OCI-LY7 (cell line): ENCODE measurements at regions not wholly inside any gene's neighbourhood (a gene's known extent, or its start where the extent isn't known, plus 50 kb on each side); places are given as distances from the start of the nearest gene placed in this dataset.

Experiments used
- BruUV-seq: library from RNA; stranded (reverse); fragments of 400-500 nt; replicated peaks from 2 replicates; lab custom pipeline; 2021; lab: Mats Ljungman, UMichigan
- CTCF ChIA-PET: fragments of 300-600 bp; sonication (Branson Sonifier 250); formaldehyde crosslinking; loops from one replicate; lab custom pipeline; 2022; ENCODE audit warnings: antibody characterized with exemption; ENCODE audit not compliant: unreplicated experiment; lab: Charles Lee
- POLR2A ChIA-PET: fragments of 300-600 bp; sonication (Branson Sonifier 250); formaldehyde crosslinking; loops from one replicate; lab custom pipeline; 2022; ENCODE audit warnings: antibody characterized with exemption; lab: Charles Lee
- DNase-seq: peaks from one replicate; pipeline ENCODE4 v3.0.0-alpha.2; 2015; ENCODE audit warnings: low spot score
- H2AFZ ChIP-seq: fragments of 200-600 bp; sonication (generic), shearing (Covaris generic); 2 replicates; pipeline ENCODE4 v1.6.1; 2014; ENCODE audit warnings: mild to moderate bottlenecking, antibody characterized with exemption, low read length, moderate library complexity
- H3K27ac ChIP-seq: fragments of 200-600 bp; sonication (generic); 2 replicates; pipeline ENCODE4 v1.5.1; 2014; ENCODE audit warnings: mixed run types, low read depth, mild to moderate bottlenecking, moderate library complexity, low read length, inconsistent platforms; ENCODE audit not compliant: poor library complexity, severe bottlenecking
- H3K36me3 ChIP-seq: fragments of 200-600 bp; sonication (generic); 2 replicates; pipeline ENCODE4 v1.6.1; 2014; ENCODE audit warnings: mild to moderate bottlenecking, antibody characterized with exemption, low read length, moderate library complexity, mixed read lengths; ENCODE audit not compliant: insufficient read depth
- H3K4me1 ChIP-seq: fragments of 200-600 bp; sonication (generic); 2 replicates; pipeline ENCODE4 v1.5.1; 2014; ENCODE audit warnings: mild to moderate bottlenecking, low read length; ENCODE audit not compliant: insufficient read depth, poor library complexity, severe bottlenecking
- H3K4me2 ChIP-seq: fragments of 200-600 bp; sonication (generic); 2 replicates; pipeline ENCODE4 v1.6.1; 2014; ENCODE audit warnings: mild to moderate bottlenecking, low read length
- H3K4me3 ChIP-seq: fragments of 200-600 bp; sonication (generic); 2 replicates; pipeline ENCODE4 v1.5.1; 2014; ENCODE audit warnings: mild to moderate bottlenecking, low read depth, low read length; ENCODE audit not compliant: poor library complexity, severe bottlenecking
- H3K79me2 ChIP-seq: fragments of 200-600 bp; sonication (generic); 2 replicates; pipeline ENCODE4 v1.6.1; 2016; ENCODE audit warnings: low read depth, mild to moderate bottlenecking, low read length, moderate library complexity, mixed read lengths; ENCODE audit not compliant: insufficient read depth
- H3K9me2 ChIP-seq: fragments of 200-600 bp; sonication (generic); 2 replicates; pipeline ENCODE4 v1.6.1; 2016; ENCODE audit warnings: mild to moderate bottlenecking, low read length, mixed read lengths; ENCODE audit not compliant: insufficient read depth
- H3K9me3 ChIP-seq: fragments of 200-600 bp; sonication (generic); 2 replicates; pipeline ENCODE4 v1.6.1; 2014; ENCODE audit warnings: mild to moderate bottlenecking, mixed run types, low read length, mixed read lengths
- H4K20me1 ChIP-seq: fragments of 200-600 bp; sonication (generic); 2 replicates; pipeline ENCODE4 v1.6.1; 2014; ENCODE audit warnings: mild to moderate bottlenecking, antibody characterized with exemption, low read length, moderate library complexity, mixed read lengths; ENCODE audit not compliant: insufficient read depth
- EZH2phosphoT487 ChIP-seq: fragments of 200-600 bp; sonication (generic); IDR thresholded peaks from 2 replicates; pipeline ENCODE4 v1.6.1; 2018; ENCODE audit warnings: low read depth, borderline replicate concordance, mild to moderate bottlenecking, mixed run types, antibody characterized with exemption, low read length, moderate library complexity, mixed read lengths
- intact Hi-C: fragments of 100-400 bp; cut with micrococcal nuclease; formaldehyde crosslinking; loops from one replicate; pipeline ENCODE4 v1.10.0; 2022; ENCODE audit not compliant: unreplicated experiment
- TF ChIP-seq, protein P1 (sequence below): fragments of 200-600 bp; sonication (generic); conservative IDR thresholded peaks from 2 replicates; pipeline ENCODE4 v1.5.1; 2014; ENCODE audit warnings: mild to moderate bottlenecking, antibody characterized with exemption, low read length, moderate library complexity, mixed read lengths

DNA sequence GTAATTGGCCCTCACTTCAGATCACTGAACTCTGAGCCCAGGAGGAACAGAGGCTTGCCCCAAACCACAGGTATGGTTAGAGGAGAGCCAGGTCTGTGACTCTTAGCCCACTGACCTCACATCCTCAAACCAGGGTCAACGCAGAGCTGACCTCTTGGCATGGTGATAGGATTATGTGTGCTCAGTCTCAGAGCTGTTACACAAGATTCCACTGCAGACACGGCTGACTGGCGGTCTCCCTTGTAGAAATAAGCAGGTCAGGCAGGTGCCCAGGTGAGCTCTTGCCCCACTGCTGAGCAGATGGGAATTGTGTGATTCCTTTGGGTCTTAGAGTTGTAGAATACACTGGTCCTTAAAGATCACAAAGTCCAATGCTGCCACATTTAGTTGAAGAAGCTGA, 66.0 kb upstream of the PITX1 start:
- Histone ChIP-seq H3K4me1 (no peaks in the 10 kb centered on the region), H3K9me3 (no peaks in the 10 kb centered on the region), H4K20me1 (no peaks in the 10 kb centered on the region), H3K79me2 (no peaks in the 10 kb centered on the region), H3K4me3 (no peak overlapping the region), H3K27ac (no peak overlapping the region), H3K9me2 (no peaks in the 10 kb centered on the region), H2AFZ (no peak overlapping the region), H3K36me3 (no peaks in the 10 kb centered on the region), H3K4me2 (no peak overlapping the region)
- POLR2A ChIA-PET: interaction anchor here (0.6 to 0.7 kb wide), 2 partner anchors 128 to 548 kb away, joined by 3 to 5 read pairs; no protein-coding TSS in a partner anchor
- intact Hi-C loops: no loop called here
- CTCF ChIA-PET: no interaction called here
- BruUV-seq: no TSS peak
- TF ChIP-seq EZH2phosphoT487: no peak
- TF ChIP-seq, protein P1, sequence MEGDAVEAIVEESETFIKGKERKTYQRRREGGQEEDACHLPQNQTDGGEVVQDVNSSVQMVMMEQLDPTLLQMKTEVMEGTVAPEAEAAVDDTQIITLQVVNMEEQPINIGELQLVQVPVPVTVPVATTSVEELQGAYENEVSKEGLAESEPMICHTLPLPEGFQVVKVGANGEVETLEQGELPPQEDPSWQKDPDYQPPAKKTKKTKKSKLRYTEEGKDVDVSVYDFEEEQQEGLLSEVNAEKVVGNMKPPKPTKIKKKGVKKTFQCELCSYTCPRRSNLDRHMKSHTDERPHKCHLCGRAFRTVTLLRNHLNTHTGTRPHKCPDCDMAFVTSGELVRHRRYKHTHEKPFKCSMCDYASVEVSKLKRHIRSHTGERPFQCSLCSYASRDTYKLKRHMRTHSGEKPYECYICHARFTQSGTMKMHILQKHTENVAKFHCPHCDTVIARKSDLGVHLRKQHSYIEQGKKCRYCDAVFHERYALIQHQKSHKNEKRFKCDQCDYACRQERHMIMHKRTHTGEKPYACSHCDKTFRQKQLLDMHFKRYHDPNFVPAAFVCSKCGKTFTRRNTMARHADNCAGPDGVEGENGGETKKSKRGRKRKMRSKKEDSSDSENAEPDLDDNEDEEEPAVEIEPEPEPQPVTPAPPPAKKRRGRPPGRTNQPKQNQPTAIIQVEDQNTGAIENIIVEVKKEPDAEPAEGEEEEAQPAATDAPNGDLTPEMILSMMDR: no peak
- no peak for DNase-seq

DNA sequence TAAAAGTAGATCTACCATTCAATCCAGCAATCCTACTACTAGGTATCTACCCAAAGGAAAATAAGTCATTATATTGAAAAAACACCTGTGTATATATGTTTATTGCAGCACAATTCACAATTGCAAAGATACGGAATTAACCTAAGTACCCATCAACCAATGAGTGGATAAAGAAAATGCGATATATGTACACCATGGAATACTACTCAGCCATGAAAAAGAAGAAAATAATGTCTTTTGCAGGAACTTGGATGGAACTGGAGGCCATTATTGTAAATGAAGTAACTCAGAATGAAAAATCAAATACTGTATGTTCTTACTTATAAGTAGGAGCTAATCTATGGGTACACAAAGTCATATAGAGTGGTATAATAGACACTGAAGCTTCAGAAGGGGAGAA, 63.4 kb upstream of the PITX1 start:
- no peak for DNase-seq
- no peak overlapping the region for H2AFZ ChIP-seq
- no peaks in the 10 kb centered on the region for H3K79me2 ChIP-seq
- H3K4me2 ChIP-seq: no peak overlapping the region
- H3K27ac ChIP-seq: no peak overlapping the region
- no TSS peak for BruUV-seq
- H3K36me3 ChIP-seq: no peaks in the 10 kb centered on the region
- no peak for TF ChIP-seq EZH2phosphoT487
- TF ChIP-seq, protein P1: no peak
- ChIA-PET CTCF (no interaction called here), POLR2A (no interaction called here)
- H3K9me2 ChIP-seq: no peaks in the 10 kb centered on the region
- H4K20me1 ChIP-seq: no peaks in the 10 kb centered on the region
- no peak overlapping the region for H3K4me3 ChIP-seq
- intact Hi-C loops: no loop called here
- no peaks in the 10 kb centered on the region for H3K4me1 ChIP-seq
- H3K9me3 ChIP-seq: no peaks in the 10 kb centered on the region

DNA sequence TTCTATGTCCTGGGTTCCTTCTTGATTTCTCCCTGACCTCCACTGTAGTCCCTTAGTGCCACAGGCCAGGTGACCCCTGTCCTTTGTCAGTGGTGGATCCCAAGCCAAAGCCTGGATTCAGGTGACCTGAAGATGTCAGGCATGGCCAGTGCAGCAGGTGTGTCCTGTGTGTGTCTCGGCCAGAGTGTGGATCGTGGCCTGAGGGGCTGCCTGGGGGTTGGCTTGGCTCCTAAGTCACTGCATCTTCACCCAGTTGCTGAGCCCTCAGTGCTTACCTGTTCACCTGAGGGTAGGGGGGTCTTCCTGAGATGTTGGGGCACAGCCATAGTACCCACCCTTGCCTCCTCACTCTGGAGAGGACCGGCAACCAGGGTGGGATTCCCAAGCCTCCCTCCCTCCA, 61.8 kb upstream of the PITX1 start:
- Histone ChIP-seq H3K9me2 (no peaks in the 10 kb centered on the region), H3K27ac (no peak overlapping the region), H3K4me3 (no peak overlapping the region), H3K4me1 (no peaks in the 10 kb centered on the region), H4K20me1 (no peaks in the 10 kb centered on the region), H3K9me3 (no peaks in the 10 kb centered on the region), H2AFZ (no peak overlapping the region), H3K4me2 (no peak overlapping the region), H3K79me2 (no peaks in the 10 kb centered on the region), H3K36me3 (no peaks in the 10 kb centered on the region)
- intact Hi-C loops: no loop called here
- CTCF ChIA-PET: no interaction called here
- BruUV-seq: no TSS peak
- TF ChIP-seq, protein P1: no peak
- TF ChIP-seq EZH2phosphoT487: no peak
- POLR2A ChIA-PET: no interaction called here
- DNase-seq: no peak
